Esophagus muscularis mucosa (tissue), 4 donors: ENCODE measurements at regions not wholly inside any gene's neighbourhood (a gene's known extent, or its start where the extent isn't known, plus 50 kb on each side); places are given as distances from the start of the nearest gene placed in this dataset.

Experiments
- DNase-seq: peaks from one replicate; pipeline ENCODE4 v3.0.0-alpha.2; 2017; ENCODE audit errors: extremely low spot score
- H3K27ac ChIP-seq, 4 donors: fragments of 200-600 bp; sonication (generic); replicated peaks in 1 of 4; 1 replicate in 3 of 4; 2 replicates in 1 of 4; pipeline ENCODE4 v1.5.1; 2016 to 2019; ENCODE audit warnings: mild to moderate bottlenecking in 1 of 4
- H3K27me3 ChIP-seq, 4 donors: fragments of 200-600 bp; sonication (generic); one replicate each; pipeline versions ENCODE4 v1.5.1 to v1.6.0; 2016 to 2019
- H3K36me3 ChIP-seq, 4 donors: fragments of 200-600 bp; sonication (generic); one replicate each; pipeline ENCODE4 v1.5.1; 2016 to 2019
- H3K4me1 ChIP-seq, 4 donors: fragments of 200-600 bp; sonication (generic); one replicate each; pipeline ENCODE4 v1.5.1; 2016 to 2019
- H3K4me3 ChIP-seq, 4 donors: fragments of 200-600 bp; sonication (generic); 1 replicate in 2 of 4; 2 replicates in 2 of 4; pipeline ENCODE4 v1.5.1; 2016 to 2019; ENCODE audit warnings: mild to moderate bottlenecking in 4 of 4, moderate library complexity in 1 of 4
- H3K9me3 ChIP-seq, 4 donors: fragments of 200-600 bp; sonication (generic); 1 replicate in 3 of 4; 2 replicates in 1 of 4; pipeline ENCODE4 v1.5.1; 2016 to 2019
- EP300 ChIP-seq: sonication (generic); formaldehyde crosslinking; IDR thresholded peaks from one replicate; pipeline ENCODE4 v1.6.1; 2017; ENCODE audit warnings: antibody characterized with exemption
- POLR2A ChIP-seq: fragments of 450-650 bp; IDR thresholded peaks from one replicate; pipeline ENCODE4 v1.6.1; 2017; ENCODE audit warnings: antibody characterized with exemption, moderate library complexity, mild to moderate bottlenecking, low read depth
- POLR2AphosphoS5 ChIP-seq, 2 donors: sonication (generic); formaldehyde crosslinking; IDR thresholded peaks; one replicate each; pipeline ENCODE4 v1.6.1; 2017; ENCODE audit warnings: antibody characterized with exemption in 2 of 2
- WGBS: methylation state at CpG from one replicate; pipeline ENCODE4 v1.1.5; 2018; 5-methylcytosine and 5-hydroxymethylcytosine counted together
- intact Hi-C: fragments of 100-400 bp; cut with DNase I; formaldehyde crosslinking; loops from one replicate; pipeline ENCODE4 v1.15.1; 2023
- TF ChIP-seq, protein P1 (sequence below), 3 experiments: fragments of 200-600 bp in 2 of 3; fragments of 450-650 bp in 1 of 3; sonication (generic) in 2 of 3; IDR thresholded peaks; one replicate each; pipeline ENCODE4 v1.5.1; 2017 to 2019; ENCODE audit warnings: antibody characterized with exemption in 3 of 3, mild to moderate bottlenecking in 2 of 3, moderate library complexity in 1 of 3

GRCh38 chr13:53310786-53311185 lies 282.2 kb downstream of the OLFM4 start:
- Histone ChIP-seq H3K4me3 (no peak overlapping the region), H3K36me3 (no peaks in the 10 kb centered on the region), H3K9me3 (no peaks in the 10 kb centered on the region), H3K27me3 (no peaks in the 10 kb centered on the region), H3K27ac (no peak overlapping the region), H3K4me1 (no peaks in the 10 kb centered on the region)
- WGBS: 78% methylated on average over 4 of the region's 4 CpGs
- intact Hi-C loops: no loop called here
- no peak for TF ChIP-seq EP300
- TF ChIP-seq, protein P1, sequence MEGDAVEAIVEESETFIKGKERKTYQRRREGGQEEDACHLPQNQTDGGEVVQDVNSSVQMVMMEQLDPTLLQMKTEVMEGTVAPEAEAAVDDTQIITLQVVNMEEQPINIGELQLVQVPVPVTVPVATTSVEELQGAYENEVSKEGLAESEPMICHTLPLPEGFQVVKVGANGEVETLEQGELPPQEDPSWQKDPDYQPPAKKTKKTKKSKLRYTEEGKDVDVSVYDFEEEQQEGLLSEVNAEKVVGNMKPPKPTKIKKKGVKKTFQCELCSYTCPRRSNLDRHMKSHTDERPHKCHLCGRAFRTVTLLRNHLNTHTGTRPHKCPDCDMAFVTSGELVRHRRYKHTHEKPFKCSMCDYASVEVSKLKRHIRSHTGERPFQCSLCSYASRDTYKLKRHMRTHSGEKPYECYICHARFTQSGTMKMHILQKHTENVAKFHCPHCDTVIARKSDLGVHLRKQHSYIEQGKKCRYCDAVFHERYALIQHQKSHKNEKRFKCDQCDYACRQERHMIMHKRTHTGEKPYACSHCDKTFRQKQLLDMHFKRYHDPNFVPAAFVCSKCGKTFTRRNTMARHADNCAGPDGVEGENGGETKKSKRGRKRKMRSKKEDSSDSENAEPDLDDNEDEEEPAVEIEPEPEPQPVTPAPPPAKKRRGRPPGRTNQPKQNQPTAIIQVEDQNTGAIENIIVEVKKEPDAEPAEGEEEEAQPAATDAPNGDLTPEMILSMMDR (IDR thresholded peaks at IDR 0.05): no peak
- no peak for TF ChIP-seq POLR2AphosphoS5 (IDR thresholded peaks at IDR 0.05)
- no peak for TF ChIP-seq POLR2A
- no peak for DNase-seq

GRCh38 chr13:53311561-53311960 lies 282.9 kb downstream of the OLFM4 start:
- Histone ChIP-seq H3K27ac (no peak overlapping the region), H3K9me3 (no peaks in the 10 kb centered on the region), H3K4me3 (no peak overlapping the region), H3K27me3 (no peaks in the 10 kb centered on the region), H3K36me3 (no peaks in the 10 kb centered on the region), H3K4me1 (no peaks in the 10 kb centered on the region)
- intact Hi-C loops: no loop called here
- no peak for TF ChIP-seq POLR2AphosphoS5 (IDR thresholded peaks at IDR 0.05)
- no peak for TF ChIP-seq EP300
- no peak for TF ChIP-seq POLR2A
- TF ChIP-seq, protein P1 (IDR thresholded peaks at IDR 0.05): no peak
- WGBS: 67% methylated on average over 1 of the region's 1 CpG
- DNase-seq: no peak

- H3K27me3 ChIP-seq: no peaks in the 10 kb centered on the region
- no peak overlapping the region for H3K4me3 ChIP-seq
- no peak for DNase-seq
- no peaks in the 10 kb centered on the region for H3K4me1 ChIP-seq
- no peaks in the 10 kb centered on the region for H3K36me3 ChIP-seq
- intact Hi-C loops: no loop called here
- 78% methylated on average over 2 of the region's 2 CpGs for WGBS
- H3K9me3 ChIP-seq: no peaks in the 10 kb centered on the region
- H3K27ac ChIP-seq: no peak overlapping the region
- no peak for TF ChIP-seq POLR2A
- TF ChIP-seq POLR2AphosphoS5 (IDR thresholded peaks at IDR 0.05): no peak
- TF ChIP-seq EP300: no peak
- TF ChIP-seq, protein P1 (IDR thresholded peaks at IDR 0.05): no peak
Measured at GRCh38 chr13:53321296-53321801, 292.7 kb downstream of the OLFM4 start.

DNA sequence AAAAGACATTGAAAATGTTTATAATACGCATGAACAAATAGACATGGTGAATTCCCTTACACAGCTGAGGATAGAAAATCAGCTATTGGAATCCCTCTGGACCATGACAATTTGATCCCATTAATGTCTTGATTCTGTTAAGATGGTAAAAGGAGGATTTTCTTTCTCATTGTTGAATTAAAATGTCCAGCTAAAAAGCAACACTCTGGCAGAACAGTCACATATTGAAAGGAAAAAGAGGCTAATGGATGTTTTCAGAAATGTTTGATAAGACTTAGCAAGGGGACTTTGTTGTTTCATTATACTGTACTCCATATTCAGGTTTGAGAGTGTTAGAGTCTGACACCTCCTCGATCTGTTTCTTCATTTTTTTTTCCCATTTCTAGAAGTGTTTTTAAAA lies 296.0 kb downstream of the OLFM4 start:
- H3K27ac ChIP-seq: no peak overlapping the region
- no peak for DNase-seq
- H3K4me3 ChIP-seq: no peak overlapping the region
- no peaks in the 10 kb centered on the region for H3K27me3 ChIP-seq
- H3K36me3 ChIP-seq: no peaks in the 10 kb centered on the region
- intact Hi-C loops: no loop called here
- TF ChIP-seq, protein P1 (IDR thresholded peaks at IDR 0.05): no peak
- TF ChIP-seq POLR2A (no peak), POLR2AphosphoS5 (IDR thresholded peaks at IDR 0.05) (no peak), EP300 (no peak)
- H3K4me1 ChIP-seq: no peaks in the 10 kb centered on the region
- 37% methylated on average over 2 of the region's 2 CpGs for WGBS
- H3K9me3 ChIP-seq: no peaks in the 10 kb centered on the region

GRCh38 chr13:53326716-53327115 lies 298.1 kb downstream of the OLFM4 start:
- intact Hi-C loops: no loop called here
- 72% methylated on average over 1 of the region's 1 CpG for WGBS
- TF ChIP-seq EP300 (no peak), POLR2A (no peak), POLR2AphosphoS5 (IDR thresholded peaks at IDR 0.05) (no peak)
- TF ChIP-seq, protein P1 (IDR thresholded peaks at IDR 0.05): no peak
- DNase-seq: no peak
- Histone ChIP-seq H3K27ac (no peak overlapping the region), H3K4me1 (no peaks in the 10 kb centered on the region), H3K9me3 (no peaks in the 10 kb centered on the region), H3K36me3 (no peaks in the 10 kb centered on the region), H3K27me3 (no peaks in the 10 kb centered on the region), H3K4me3 (no peak overlapping the region)
